ENCODE measurements at regions not wholly inside any gene's neighbourhood (a gene's known extent, or its start where the extent isn't known, plus 50 kb on each side); places are given as distances from the start of the nearest gene placed in this dataset.
"Not testable (repeated sequence)": the region's sequence is repeated elsewhere in the genome, so short reads cannot be mapped to it uniquely, and the experiment has no call there.

- Histone ChIP-seq H3K4me3 (ENCODE audit: insufficient read depth, low read depth, low read length, poor library complexity, severe bottlenecking) (no peak overlapping the region), H3K27ac (ENCODE audit: insufficient read depth, low read length, poor library complexity, severe bottlenecking) (no peak overlapping the region), H3K9me3 (ENCODE audit: control insufficient read depth, low read length) (no peaks in the 10 kb centered on the region), H3K27me3 (replicated peaks; ENCODE audit: control insufficient read depth, insufficient read depth, low read length, poor library complexity, severe bottlenecking) (no peaks in the 10 kb centered on the region), H3K36me3 (ENCODE audit: control insufficient read depth, insufficient read depth, low read length) (no peaks in the 10 kb centered on the region), H3K4me1 (ENCODE audit: control insufficient read depth, insufficient read depth, low read length, poor library complexity, severe bottlenecking) (no peaks in the 10 kb centered on the region)
- no peak for DNase-seq
These were observed 51.2 kb upstream of the RDX start for GRCh38 chr11:110347660-110348059.

GRCh38 chr11:110349138-110349996 is 53.0 kb upstream of the RDX start:
- no peak for DNase-seq
- no peaks in the 10 kb centered on the region for H3K27me3 ChIP-seq (replicated peaks; ENCODE audit: control insufficient read depth, insufficient read depth, low read length, poor library complexity, severe bottlenecking)
- H3K4me1 ChIP-seq (ENCODE audit: control insufficient read depth, insufficient read depth, low read length, poor library complexity, severe bottlenecking), result no peaks in the 10 kb centered on the region
- H3K4me3 ChIP-seq (ENCODE audit: insufficient read depth, low read depth, low read length, poor library complexity, severe bottlenecking), result no peak overlapping the region
- H3K9me3 ChIP-seq (ENCODE audit: control insufficient read depth, low read length), result no peaks in the 10 kb centered on the region
- no peaks in the 10 kb centered on the region for H3K36me3 ChIP-seq (ENCODE audit: control insufficient read depth, insufficient read depth, low read length)
- H3K27ac ChIP-seq (ENCODE audit: insufficient read depth, low read length, poor library complexity, severe bottlenecking), result no peak overlapping the region

GRCh38 chr11:110349997-110350383 is 53.6 kb upstream of the RDX start:
- H3K36me3 ChIP-seq (ENCODE audit: control insufficient read depth, insufficient read depth, low read length); H3K9me3 ChIP-seq (ENCODE audit: control insufficient read depth, low read length); DNase-seq; H3K4me3 ChIP-seq (ENCODE audit: insufficient read depth, low read depth, low read length, poor library complexity, severe bottlenecking); H3K27ac ChIP-seq (ENCODE audit: insufficient read depth, low read length, poor library complexity, severe bottlenecking); H3K27me3 ChIP-seq (replicated peaks; ENCODE audit: control insufficient read depth, insufficient read depth, low read length, poor library complexity, severe bottlenecking); H3K4me1 ChIP-seq (ENCODE audit: control insufficient read depth, insufficient read depth, low read length, poor library complexity, severe bottlenecking): not testable (repeated sequence)

- Histone ChIP-seq H3K4me1 (ENCODE audit: control insufficient read depth, insufficient read depth, low read length, poor library complexity, severe bottlenecking) (no peaks in the 10 kb centered on the region), H3K27ac (ENCODE audit: insufficient read depth, low read length, poor library complexity, severe bottlenecking) (no peak overlapping the region), H3K9me3 (ENCODE audit: control insufficient read depth, low read length) (no peaks in the 10 kb centered on the region), H3K27me3 (replicated peaks; ENCODE audit: control insufficient read depth, insufficient read depth, low read length, poor library complexity, severe bottlenecking) (no peaks in the 10 kb centered on the region), H3K36me3 (ENCODE audit: control insufficient read depth, insufficient read depth, low read length) (no peaks in the 10 kb centered on the region), H3K4me3 (ENCODE audit: insufficient read depth, low read depth, low read length, poor library complexity, severe bottlenecking) (no peak overlapping the region)
- no peak for DNase-seq
These were observed 58.8 kb upstream of the RDX start for GRCh38 chr11:110355011-110355744.

- no peak overlapping the region for H3K4me3 ChIP-seq (ENCODE audit: insufficient read depth, low read depth, low read length, poor library complexity, severe bottlenecking)
- no peaks in the 10 kb centered on the region for H3K4me1 ChIP-seq (ENCODE audit: control insufficient read depth, insufficient read depth, low read length, poor library complexity, severe bottlenecking)
- no peaks in the 10 kb centered on the region for H3K9me3 ChIP-seq (ENCODE audit: control insufficient read depth, low read length)
- H3K27me3 ChIP-seq (replicated peaks; ENCODE audit: control insufficient read depth, insufficient read depth, low read length, poor library complexity, severe bottlenecking), result no peaks in the 10 kb centered on the region
- H3K27ac ChIP-seq (ENCODE audit: insufficient read depth, low read length, poor library complexity, severe bottlenecking), result no peak overlapping the region
- no peak for DNase-seq
- no peaks in the 10 kb centered on the region for H3K36me3 ChIP-seq (ENCODE audit: control insufficient read depth, insufficient read depth, low read length)
These were observed 60.6 kb upstream of the RDX start for GRCh38 chr11:110356762-110357671.

GRCh38 chr11:110358336-110358735 is 61.9 kb upstream of the RDX start:
- Histone ChIP-seq H3K27ac (ENCODE audit: insufficient read depth, low read length, poor library complexity, severe bottlenecking) (no peak overlapping the region), H3K27me3 (replicated peaks; ENCODE audit: control insufficient read depth, insufficient read depth, low read length, poor library complexity, severe bottlenecking) (no peaks in the 10 kb centered on the region), H3K4me1 (ENCODE audit: control insufficient read depth, insufficient read depth, low read length, poor library complexity, severe bottlenecking) (no peaks in the 10 kb centered on the region), H3K9me3 (ENCODE audit: control insufficient read depth, low read length) (no peaks in the 10 kb centered on the region), H3K4me3 (ENCODE audit: insufficient read depth, low read depth, low read length, poor library complexity, severe bottlenecking) (no peak overlapping the region), H3K36me3 (ENCODE audit: control insufficient read depth, insufficient read depth, low read length) (no peaks in the 10 kb centered on the region)
- no peak for DNase-seq

GRCh38 chr11:110360781-110361408 is 64.5 kb upstream of the RDX start:
- H3K27ac ChIP-seq (ENCODE audit: insufficient read depth, low read length, poor library complexity, severe bottlenecking); DNase-seq; H3K27me3 ChIP-seq (replicated peaks; ENCODE audit: control insufficient read depth, insufficient read depth, low read length, poor library complexity, severe bottlenecking); H3K36me3 ChIP-seq (ENCODE audit: control insufficient read depth, insufficient read depth, low read length); H3K4me3 ChIP-seq (ENCODE audit: insufficient read depth, low read depth, low read length, poor library complexity, severe bottlenecking); H3K9me3 ChIP-seq (ENCODE audit: control insufficient read depth, low read length); H3K4me1 ChIP-seq (ENCODE audit: control insufficient read depth, insufficient read depth, low read length, poor library complexity, severe bottlenecking): not testable (repeated sequence)

- Histone ChIP-seq H3K4me1 (ENCODE audit: control insufficient read depth, insufficient read depth, low read length, poor library complexity, severe bottlenecking) (no peaks in the 10 kb centered on the region), H3K9me3 (ENCODE audit: control insufficient read depth, low read length) (no peaks in the 10 kb centered on the region), H3K27me3 (replicated peaks; ENCODE audit: control insufficient read depth, insufficient read depth, low read length, poor library complexity, severe bottlenecking) (no peaks in the 10 kb centered on the region), H3K4me3 (ENCODE audit: insufficient read depth, low read depth, low read length, poor library complexity, severe bottlenecking) (no peak overlapping the region), H3K36me3 (ENCODE audit: control insufficient read depth, insufficient read depth, low read length) (no peaks in the 10 kb centered on the region), H3K27ac (ENCODE audit: insufficient read depth, low read length, poor library complexity, severe bottlenecking) (no peak overlapping the region)
- no peak for DNase-seq
These were observed 66.6 kb upstream of the RDX start for GRCh38 chr11:110362971-110363509.

- H3K4me3 ChIP-seq (ENCODE audit: insufficient read depth, low read depth, low read length, poor library complexity, severe bottlenecking), result no peak overlapping the region
- H3K9me3 ChIP-seq (ENCODE audit: control insufficient read depth, low read length), result no peaks in the 10 kb centered on the region
- H3K27me3 ChIP-seq (replicated peaks; ENCODE audit: control insufficient read depth, insufficient read depth, low read length, poor library complexity, severe bottlenecking), result no peaks in the 10 kb centered on the region
- H3K27ac ChIP-seq (ENCODE audit: insufficient read depth, low read length, poor library complexity, severe bottlenecking), result no peak overlapping the region
- H3K36me3 ChIP-seq (ENCODE audit: control insufficient read depth, insufficient read depth, low read length), result no peaks in the 10 kb centered on the region
- no peaks in the 10 kb centered on the region for H3K4me1 ChIP-seq (ENCODE audit: control insufficient read depth, insufficient read depth, low read length, poor library complexity, severe bottlenecking)
- no peak for DNase-seq
These were observed 63.5 kb upstream of the FDX1 start for GRCh38 chr11:110366291-110366690.

Measured in effector memory CD4-positive, alpha-beta T cell (primary cell).